HG03060 (cell line): ENCODE measurements at regions not wholly inside any gene's neighbourhood (a gene's known extent, or its start where the extent isn't known, plus 50 kb on each side); places are given as distances from the start of the nearest gene placed in this dataset.
"Not testable (repeated sequence)": the region's sequence is repeated elsewhere in the genome, so short reads cannot be mapped to it uniquely, and the experiment has no call there.

Experiments used
- ATAC-seq: cut with Tn5 transposase; IDR thresholded peaks from one replicate; pipeline ENCODE4 v1.9.1; 2021; ENCODE audit warnings: low read depth, moderate number of reproducible peaks; ENCODE audit not compliant: unreplicated experiment

- no peak for ATAC-seq
These were observed 156.5 kb upstream of the CHST15 start for GRCh38 chr10:124249812-124250432.

- ATAC-seq = no peak
These were observed 155.8 kb upstream of the CHST15 start for GRCh38 chr10:124249196-124249595.

- no peak for ATAC-seq
These were observed 155.0 kb upstream of the CHST15 start for GRCh38 chr10:124248056-124249045.

- ATAC-seq = no peak
These were observed 152.5 kb upstream of the CHST15 start for GRCh38 chr10:124245806-124246440.

- ATAC-seq = no peak
These were observed 151.8 kb upstream of the CHST15 start for GRCh38 chr10:124245191-124245590.

GRCh38 chr10:124244256-124244877 lies 151.0 kb upstream of the CHST15 start:
- ATAC-seq = no peak

GRCh38 chr10:124243702-124244121 lies 150.3 kb upstream of the CHST15 start:
- ATAC-seq = no peak

GRCh38 chr10:124242791-124243190 lies 149.4 kb upstream of the CHST15 start:
- ATAC-seq = no peak

GRCh38 chr10:124242365-124242764 lies 149.0 kb upstream of the CHST15 start:
- no peak for ATAC-seq

GRCh38 chr10:124241510-124241909 lies 148.1 kb upstream of the CHST15 start:
- not testable (repeated sequence) for ATAC-seq

- no peak for ATAC-seq
These were observed 147.5 kb upstream of the CHST15 start for GRCh38 chr10:124240839-124241291.

GRCh38 chr10:124239696-124240095 lies 146.3 kb upstream of the CHST15 start:
- no peak for ATAC-seq

- ATAC-seq = no peak
These were observed 145.7 kb upstream of the CHST15 start for GRCh38 chr10:124239134-124239533.

GRCh38 chr10:124238367-124238766 lies 145.0 kb upstream of the CHST15 start:
- ATAC-seq = no peak

- no peak for ATAC-seq
These were observed 144.0 kb upstream of the CHST15 start for GRCh38 chr10:124237282-124237961.

- no peak for ATAC-seq
These were observed 143.4 kb upstream of the CHST15 start for GRCh38 chr10:124236816-124237215.

GRCh38 chr10:124236136-124236535 lies 142.7 kb upstream of the CHST15 start:
- ATAC-seq = no peak

- ATAC-seq = no peak
These were observed 141.8 kb upstream of the CHST15 start for GRCh38 chr10:124235232-124235631.

GRCh38 chr10:124233546-124234138 lies 140.2 kb upstream of the CHST15 start:
- ATAC-seq = no peak
